Spinal cord (tissue), 9 donors: ENCODE measurements at regions not wholly inside any gene's neighbourhood (a gene's known extent, or its start where the extent isn't known, plus 50 kb on each side); places are given as distances from the start of the nearest gene placed in this dataset.

Experiments used
- DNase-seq, 6 donors: peaks; one replicate each; pipeline versions ENCODE4 v3.0.0 to v3.0.0-alpha.2; 2013 to 2015; ENCODE audit warnings: low spot score in 6 of 6, low read depth in 4 of 6
- H3K27ac ChIP-seq: one replicate; pipeline ENCODE4 v1.5.1; 2013; ENCODE audit warnings: low read depth, low read length, control low read depth
- H3K27me3 ChIP-seq: one replicate; pipeline ENCODE4 v1.6.1; 2013; ENCODE audit warnings: low read length; ENCODE audit not compliant: control insufficient read depth, insufficient read depth
- H3K36me3 ChIP-seq: one replicate; pipeline ENCODE4 v1.6.1; 2013; ENCODE audit warnings: low read length; ENCODE audit not compliant: control insufficient read depth, insufficient read depth
- H3K4me1 ChIP-seq: one replicate; pipeline ENCODE4 v1.6.1; 2013; ENCODE audit warnings: low read length; ENCODE audit not compliant: control insufficient read depth, insufficient read depth
- H3K4me3 ChIP-seq: one replicate; pipeline ENCODE4 v1.5.1; 2013; ENCODE audit warnings: low read depth, low read length, control low read depth
- H3K9me3 ChIP-seq: one replicate; pipeline ENCODE4 v1.6.1; 2013; ENCODE audit warnings: low read length; ENCODE audit not compliant: control insufficient read depth, insufficient read depth
- WGBS: methylation state at CpG from one replicate; pipeline ENCODE4 v1.1.5; 2013; ENCODE audit warnings: missing lambda C conversion rate; ENCODE audit not compliant: insufficient coverage; 5-methylcytosine and 5-hydroxymethylcytosine counted together
- donor health status: healthy.

- no peak for DNase-seq
- no peaks in the 10 kb centered on the region for H3K36me3 ChIP-seq
- H3K4me3 ChIP-seq: no peak overlapping the region
- H3K4me1 ChIP-seq: no peaks in the 10 kb centered on the region
- no CpG with 5 or more reads among the region's 2 CpGs for WGBS
- no peaks in the 10 kb centered on the region for H3K9me3 ChIP-seq
- no peaks in the 10 kb centered on the region for H3K27me3 ChIP-seq
- H3K27ac ChIP-seq: no peak overlapping the region
Observed at GRCh38 chr2:156708051-156708450, 271.9 kb downstream of the GPD2 start.

- WGBS: 92% methylated on average over 3 of the region's 4 CpGs
- Histone ChIP-seq H3K36me3 (no peaks in the 10 kb centered on the region), H3K4me1 (no peaks in the 10 kb centered on the region), H3K4me3 (no peak overlapping the region), H3K9me3 (no peaks in the 10 kb centered on the region), H3K27me3 (no peaks in the 10 kb centered on the region), H3K27ac (no peak overlapping the region)
- DNase-seq: no peak
Observed at GRCh38 chr2:156709091-156709490, 272.9 kb downstream of the GPD2 start.

- 100% methylated on average over 1 of the region's 3 CpGs for WGBS
- no peak overlapping the region for H3K4me3 ChIP-seq
Observed at GRCh38 chr2:156719036-156719435, 282.9 kb downstream of the GPD2 start.

GRCh38 chr2:156727867-156728266, 291.7 kb downstream of the GPD2 start:
- H3K27me3 ChIP-seq: no peaks in the 10 kb centered on the region
- no peaks in the 10 kb centered on the region for H3K36me3 ChIP-seq
- no peak overlapping the region for H3K4me3 ChIP-seq
- no peaks in the 10 kb centered on the region for H3K9me3 ChIP-seq
- H3K27ac ChIP-seq: no peak overlapping the region
- no peaks in the 10 kb centered on the region for H3K4me1 ChIP-seq
- DNase-seq: no peak

More at GRCh38 chr2:156719036-156719435, 282.9 kb downstream of the GPD2 start:
- Histone ChIP-seq H3K4me1 (no peaks in the 10 kb centered on the region), H3K36me3 (no peaks in the 10 kb centered on the region), H3K9me3 (no peaks in the 10 kb centered on the region), H3K27ac (no peak overlapping the region), H3K27me3 (no peaks in the 10 kb centered on the region)
- DNase-seq: no peak

GRCh38 chr2:156728328-156728727, 292.1 kb downstream of the GPD2 start:
- DNase-seq: no peak
- WGBS: no CpG with 5 or more reads among the region's 2 CpGs
- Histone ChIP-seq H3K4me1 (no peaks in the 10 kb centered on the region), H3K27me3 (no peaks in the 10 kb centered on the region), H3K36me3 (no peaks in the 10 kb centered on the region), H3K4me3 (no peak overlapping the region), H3K9me3 (no peaks in the 10 kb centered on the region), H3K27ac (no peak overlapping the region)

GRCh38 chr2:156731506-156731905, 295.3 kb downstream of the GPD2 start:
- Histone ChIP-seq H3K4me1 (no peaks in the 10 kb centered on the region), H3K9me3 (no peaks in the 10 kb centered on the region), H3K36me3 (no peaks in the 10 kb centered on the region), H3K27ac (no peak overlapping the region), H3K27me3 (no peaks in the 10 kb centered on the region), H3K4me3 (no peak overlapping the region)
- DNase-seq: no peak

- Histone ChIP-seq H3K4me3 (no peak overlapping the region), H3K9me3 (no peaks in the 10 kb centered on the region), H3K36me3 (no peaks in the 10 kb centered on the region), H3K27ac (no peak overlapping the region), H3K4me1 (no peaks in the 10 kb centered on the region), H3K27me3 (no peaks in the 10 kb centered on the region)
- no peak for DNase-seq
- WGBS: no CpG with 5 or more reads among the region's 4 CpGs
Observed at GRCh38 chr2:156736950-156737349, 300.8 kb downstream of the GPD2 start.

GRCh38 chr2:156739301-156739700, 303.1 kb downstream of the GPD2 start:
- Histone ChIP-seq H3K27ac (no peak overlapping the region), H3K9me3 (no peaks in the 10 kb centered on the region), H3K4me1 (no peaks in the 10 kb centered on the region), H3K4me3 (no peak overlapping the region), H3K27me3 (no peaks in the 10 kb centered on the region), H3K36me3 (no peaks in the 10 kb centered on the region)
- WGBS: 100% methylated on average over 1 of the region's 3 CpGs
- no peak for DNase-seq

- WGBS: 100% methylated on average over 1 of the region's 2 CpGs
- DNase-seq: no peak
Observed at GRCh38 chr2:156745619-156746018, 309.4 kb downstream of the GPD2 start.

GRCh38 chr2:156748221-156748620, 312.0 kb downstream of the GPD2 start:
- peak in 2 of 6 donors; percentile 4 to 92 for DNase-seq
- H3K9me3 ChIP-seq: no peaks in the 10 kb centered on the region
- no peak overlapping the region for H3K27ac ChIP-seq
- H3K4me3 ChIP-seq: no peak overlapping the region
- H3K27me3 ChIP-seq: no peaks in the 10 kb centered on the region
- 65% methylated on average over 2 of the region's 5 CpGs for WGBS
- no peaks in the 10 kb centered on the region for H3K4me1 ChIP-seq
- H3K36me3 ChIP-seq: no peaks in the 10 kb centered on the region

More at GRCh38 chr2:156745619-156746018, 309.4 kb downstream of the GPD2 start:
- H3K27me3 ChIP-seq: no peaks in the 10 kb centered on the region
- H3K36me3 ChIP-seq: no peaks in the 10 kb centered on the region
- no peaks in the 10 kb centered on the region for H3K4me1 ChIP-seq
- no peak overlapping the region for H3K27ac ChIP-seq
- no peak overlapping the region for H3K4me3 ChIP-seq
- no peaks in the 10 kb centered on the region for H3K9me3 ChIP-seq
